NT2/D1 (cell line): ENCODE measurements at regions not wholly inside any gene's neighbourhood (a gene's known extent, or its start where the extent isn't known, plus 50 kb on each side); places are given as distances from the start of the nearest gene placed in this dataset.

ENCODE experiments used
- YY1 ChIP-seq: IDR thresholded peaks from 2 replicates; pipeline ENCODE4 v1.6.1; 2011; ENCODE audit not compliant: insufficient read length, insufficient read depth
- ZNF274 ChIP-seq: IDR thresholded peaks from 2 replicates; pipeline ENCODE4 v1.6.1; 2011; ENCODE audit warnings: mild to moderate bottlenecking, low read depth, low read length

DNA sequence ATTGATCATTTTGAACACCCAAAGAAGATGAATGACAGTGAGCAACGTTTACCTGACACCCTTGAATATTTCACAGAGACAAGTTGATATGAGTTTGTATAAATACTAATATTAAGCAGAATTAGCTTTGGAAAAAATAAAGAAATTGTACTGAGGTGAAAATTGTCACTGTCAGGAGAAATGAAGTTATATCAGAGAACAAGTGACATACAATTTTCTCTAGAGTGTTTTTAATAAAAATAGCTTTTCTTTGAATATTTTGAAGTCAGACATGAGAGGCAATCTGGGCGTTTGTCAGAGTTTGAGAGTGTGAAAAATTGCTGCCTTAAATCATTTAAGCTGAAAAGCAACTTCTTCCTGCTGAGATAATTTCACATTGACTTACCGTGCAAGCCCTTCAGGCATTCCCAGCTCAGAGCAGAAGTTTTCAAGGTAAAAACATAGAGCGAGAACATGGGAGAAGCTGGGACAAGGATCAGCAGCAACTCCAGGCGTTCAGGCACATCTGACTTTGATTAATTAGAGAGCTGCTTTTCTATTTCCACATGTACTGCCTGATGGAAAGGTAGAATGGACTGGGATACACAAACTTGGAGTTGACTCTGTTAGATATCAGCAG, 535.9 kb downstream of the TFEC start:
- TF ChIP-seq YY1: no peak
- TF ChIP-seq ZNF274: no peak
